Colonic mucosa (tissue), 4 donors: ENCODE measurements at regions not wholly inside any gene's neighbourhood (a gene's known extent, or its start where the extent isn't known, plus 50 kb on each side); places are given as distances from the start of the nearest gene placed in this dataset.

Source experiments
- DNase-seq: peaks from one replicate; pipeline ENCODE4 v3.0.0-alpha.2; 2020
- H3K27ac ChIP-seq: fragments of 200-600 bp; one replicate; pipeline ENCODE4 v1.8.0; 2021
- H3K27me3 ChIP-seq: fragments of 200-600 bp; one replicate; pipeline ENCODE4 v1.8.0; 2021
- H3K36me3 ChIP-seq: fragments of 200-600 bp; one replicate; pipeline ENCODE4 v1.8.0; 2021
- H3K4me1 ChIP-seq: fragments of 200-600 bp; one replicate; pipeline ENCODE4 v1.8.0; 2021; ENCODE audit warnings: mild to moderate bottlenecking
- H3K4me3 ChIP-seq: fragments of 200-600 bp; one replicate; pipeline ENCODE4 v1.8.0; 2021
- H3K9ac ChIP-seq, 2 donors: one replicate each; pipeline ENCODE4 v1.7.0; 2013; ENCODE audit warnings: control low read depth in 2 of 2, low read depth in 2 of 2, low read length in 2 of 2
- H3K9me3 ChIP-seq: fragments of 200-600 bp; one replicate; pipeline ENCODE4 v1.8.0; 2021
- intact Hi-C: fragments of 100-400 bp; cut with DNase I; formaldehyde crosslinking; loops from one replicate; pipeline ENCODE4 v1.14.1; 2022
- TF ChIP-seq, protein P1 (sequence below): fragments of 200-600 bp; IDR thresholded peaks from one replicate; pipeline ENCODE4 v1.8.0; 2022; ENCODE audit warnings: antibody characterized with exemption, mild to moderate bottlenecking
- donor health status: healthy.
- donor health status: DM: no; HTN: no; CAD: no.
- donor health status: DM: no; HTN: no; CAD: no.

- H3K36me3 ChIP-seq = no peaks in the 10 kb centered on the region
- no peaks in the 10 kb centered on the region for H3K4me1 ChIP-seq
- H3K27me3 ChIP-seq = no peaks in the 10 kb centered on the region
- TF ChIP-seq, protein P1, sequence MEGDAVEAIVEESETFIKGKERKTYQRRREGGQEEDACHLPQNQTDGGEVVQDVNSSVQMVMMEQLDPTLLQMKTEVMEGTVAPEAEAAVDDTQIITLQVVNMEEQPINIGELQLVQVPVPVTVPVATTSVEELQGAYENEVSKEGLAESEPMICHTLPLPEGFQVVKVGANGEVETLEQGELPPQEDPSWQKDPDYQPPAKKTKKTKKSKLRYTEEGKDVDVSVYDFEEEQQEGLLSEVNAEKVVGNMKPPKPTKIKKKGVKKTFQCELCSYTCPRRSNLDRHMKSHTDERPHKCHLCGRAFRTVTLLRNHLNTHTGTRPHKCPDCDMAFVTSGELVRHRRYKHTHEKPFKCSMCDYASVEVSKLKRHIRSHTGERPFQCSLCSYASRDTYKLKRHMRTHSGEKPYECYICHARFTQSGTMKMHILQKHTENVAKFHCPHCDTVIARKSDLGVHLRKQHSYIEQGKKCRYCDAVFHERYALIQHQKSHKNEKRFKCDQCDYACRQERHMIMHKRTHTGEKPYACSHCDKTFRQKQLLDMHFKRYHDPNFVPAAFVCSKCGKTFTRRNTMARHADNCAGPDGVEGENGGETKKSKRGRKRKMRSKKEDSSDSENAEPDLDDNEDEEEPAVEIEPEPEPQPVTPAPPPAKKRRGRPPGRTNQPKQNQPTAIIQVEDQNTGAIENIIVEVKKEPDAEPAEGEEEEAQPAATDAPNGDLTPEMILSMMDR = peak; percentile 33
- intact Hi-C loops = no loop called here
- no peaks in the 10 kb centered on the region for H3K9me3 ChIP-seq
- peak; percentile 21 for DNase-seq
- no peak overlapping the region for H3K4me3 ChIP-seq
- H3K27ac ChIP-seq = no peak overlapping the region
- H3K9ac ChIP-seq = no peak overlapping the region
These were observed 618.2 kb downstream of the BRINP3 start for GRCh38 chr1:189859385-189859977.

DNA sequence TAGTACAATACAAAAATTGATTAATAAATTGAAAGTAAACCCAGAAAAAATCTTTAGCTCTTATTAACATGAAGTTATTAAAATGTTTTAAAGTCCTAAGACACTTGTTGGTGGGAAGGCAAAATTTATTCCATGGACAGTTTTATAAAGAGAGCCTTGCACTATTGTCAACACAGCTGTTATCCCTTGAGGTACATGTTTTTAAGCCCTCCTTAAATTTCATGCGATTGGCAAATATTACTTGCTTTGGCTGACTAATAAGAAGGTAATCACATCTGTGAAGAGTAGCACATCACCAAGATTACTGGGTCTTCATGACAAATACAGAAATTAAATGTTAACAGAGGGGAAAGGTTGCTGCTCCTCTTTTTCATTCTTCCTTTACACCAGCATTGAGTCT is 611.1 kb downstream of the BRINP3 start:
- Histone ChIP-seq H3K27ac (no peak overlapping the region), H3K36me3 (no peaks in the 10 kb centered on the region), H3K9ac (no peak overlapping the region), H3K27me3 (no peaks in the 10 kb centered on the region), H3K9me3 (no peaks in the 10 kb centered on the region), H3K4me1 (no peaks in the 10 kb centered on the region), H3K4me3 (no peak overlapping the region)
- TF ChIP-seq, protein P1 = no peak
- intact Hi-C loops = no loop called here
- no peak for DNase-seq

DNA sequence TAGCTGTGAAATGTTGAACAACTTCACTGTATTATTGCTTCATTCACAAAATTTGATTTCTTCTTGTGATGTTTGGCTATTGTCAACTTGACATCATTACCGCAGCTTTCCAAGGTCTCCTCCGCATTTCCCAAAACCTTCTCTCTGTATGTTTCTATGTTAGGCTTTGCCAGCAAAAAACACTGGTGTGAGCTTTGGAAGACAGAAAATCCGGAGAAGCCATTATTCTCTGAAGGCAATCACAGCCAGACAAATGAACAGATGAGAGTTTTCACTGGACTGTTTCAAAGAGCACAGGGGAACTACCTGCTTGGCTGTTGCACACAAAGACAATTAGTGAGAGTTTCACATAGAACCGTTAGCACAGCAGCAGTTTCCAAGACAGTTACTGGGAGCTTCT is 609.6 kb downstream of the BRINP3 start:
- Histone ChIP-seq H3K9ac (no peak overlapping the region), H3K36me3 (no peaks in the 10 kb centered on the region), H3K4me3 (no peak overlapping the region), H3K27ac (no peak overlapping the region), H3K27me3 (no peaks in the 10 kb centered on the region), H3K4me1 (no peaks in the 10 kb centered on the region), H3K9me3 (no peaks in the 10 kb centered on the region)
- intact Hi-C loops = no loop called here
- DNase-seq = no peak
- TF ChIP-seq, protein P1 = no peak

DNA sequence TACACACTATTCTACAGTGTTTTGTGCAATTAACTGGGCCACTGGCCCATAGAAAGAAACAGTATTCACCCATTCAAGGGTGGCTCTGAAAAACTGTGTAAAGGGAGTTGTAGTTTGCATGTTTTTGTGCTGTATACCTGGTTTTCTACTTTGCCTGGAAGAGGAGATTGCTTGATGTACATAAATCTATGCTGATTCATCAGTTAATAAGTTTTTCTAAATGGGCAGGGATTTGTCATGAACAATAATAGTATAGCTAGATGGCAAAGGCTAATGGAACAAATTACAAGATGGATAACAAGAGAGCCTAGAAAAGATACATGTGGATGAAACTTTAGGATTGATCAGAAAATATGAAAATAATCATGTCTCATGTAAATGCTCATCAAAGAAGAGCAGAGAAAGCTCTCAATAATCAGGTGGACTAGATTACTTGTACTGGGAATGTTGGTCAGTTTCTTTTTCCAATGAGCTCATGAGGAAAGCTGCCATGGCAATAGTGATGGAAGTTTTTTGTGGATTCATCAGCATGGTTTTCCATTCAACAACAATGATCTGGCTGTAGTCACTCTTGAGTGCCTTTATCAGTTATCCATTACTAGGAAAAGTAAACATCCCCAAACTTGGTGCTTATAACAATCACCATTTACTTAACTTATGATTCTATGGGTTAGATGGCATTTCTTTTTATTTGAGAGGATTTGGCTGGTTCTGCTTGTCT is 602.8 kb downstream of the BRINP3 start:
- Histone ChIP-seq H3K9ac (no peak overlapping the region), H3K36me3 (no peaks in the 10 kb centered on the region), H3K4me1 (no peaks in the 10 kb centered on the region), H3K27me3 (no peaks in the 10 kb centered on the region), H3K9me3 (no peaks in the 10 kb centered on the region), H3K27ac (no peak overlapping the region), H3K4me3 (no peak overlapping the region)
- intact Hi-C loops = no loop called here
- TF ChIP-seq, protein P1 = no peak
- no peak for DNase-seq

- Histone ChIP-seq H3K36me3 (no peaks in the 10 kb centered on the region), H3K27me3 (no peaks in the 10 kb centered on the region), H3K9me3 (no peaks in the 10 kb centered on the region), H3K4me1 (no peaks in the 10 kb centered on the region), H3K4me3 (no peak overlapping the region), H3K9ac (no peak overlapping the region), H3K27ac (no peak overlapping the region)
- DNase-seq = no peak
- intact Hi-C loops = no loop called here
- TF ChIP-seq, protein P1 = no peak
These were observed 597.5 kb downstream of the BRINP3 start for GRCh38 chr1:189880135-189880534.
